C4-2B (cell line): ENCODE measurements at regions not wholly inside any gene's neighbourhood (a gene's known extent, or its start where the extent isn't known, plus 50 kb on each side); places are given as distances from the start of the nearest gene placed in this dataset.

Source experiments
- ZFX ChIP-seq: fragments of 450-650 bp; IDR thresholded peaks from 2 replicates; pipeline ENCODE4 v1.6.1; 2017
- TF ChIP-seq, protein P1 (sequence below): fragments of 450-650 bp; conservative IDR thresholded peaks from 2 replicates; pipeline ENCODE4 v1.5.1; 2017; ENCODE audit warnings: mild to moderate bottlenecking

GRCh38 chr13:56736966-56737365 is 403.8 kb upstream of the PRR20A start:
- TF ChIP-seq, protein P1, sequence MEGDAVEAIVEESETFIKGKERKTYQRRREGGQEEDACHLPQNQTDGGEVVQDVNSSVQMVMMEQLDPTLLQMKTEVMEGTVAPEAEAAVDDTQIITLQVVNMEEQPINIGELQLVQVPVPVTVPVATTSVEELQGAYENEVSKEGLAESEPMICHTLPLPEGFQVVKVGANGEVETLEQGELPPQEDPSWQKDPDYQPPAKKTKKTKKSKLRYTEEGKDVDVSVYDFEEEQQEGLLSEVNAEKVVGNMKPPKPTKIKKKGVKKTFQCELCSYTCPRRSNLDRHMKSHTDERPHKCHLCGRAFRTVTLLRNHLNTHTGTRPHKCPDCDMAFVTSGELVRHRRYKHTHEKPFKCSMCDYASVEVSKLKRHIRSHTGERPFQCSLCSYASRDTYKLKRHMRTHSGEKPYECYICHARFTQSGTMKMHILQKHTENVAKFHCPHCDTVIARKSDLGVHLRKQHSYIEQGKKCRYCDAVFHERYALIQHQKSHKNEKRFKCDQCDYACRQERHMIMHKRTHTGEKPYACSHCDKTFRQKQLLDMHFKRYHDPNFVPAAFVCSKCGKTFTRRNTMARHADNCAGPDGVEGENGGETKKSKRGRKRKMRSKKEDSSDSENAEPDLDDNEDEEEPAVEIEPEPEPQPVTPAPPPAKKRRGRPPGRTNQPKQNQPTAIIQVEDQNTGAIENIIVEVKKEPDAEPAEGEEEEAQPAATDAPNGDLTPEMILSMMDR = no peak
- no peak for TF ChIP-seq ZFX
